NCI-H748 treated with DMSO at 0.1 percent for 48 hours (cell line): ENCODE measurements at regions not wholly inside any gene's neighbourhood (a gene's known extent, or its start where the extent isn't known, plus 50 kb on each side); places are given as distances from the start of the nearest gene placed in this dataset.

ENCODE experiments used
- DNase-seq: peaks from one replicate; lab custom pipeline; 2025; lab: John Stamatoyannopoulos, UW

DNA sequence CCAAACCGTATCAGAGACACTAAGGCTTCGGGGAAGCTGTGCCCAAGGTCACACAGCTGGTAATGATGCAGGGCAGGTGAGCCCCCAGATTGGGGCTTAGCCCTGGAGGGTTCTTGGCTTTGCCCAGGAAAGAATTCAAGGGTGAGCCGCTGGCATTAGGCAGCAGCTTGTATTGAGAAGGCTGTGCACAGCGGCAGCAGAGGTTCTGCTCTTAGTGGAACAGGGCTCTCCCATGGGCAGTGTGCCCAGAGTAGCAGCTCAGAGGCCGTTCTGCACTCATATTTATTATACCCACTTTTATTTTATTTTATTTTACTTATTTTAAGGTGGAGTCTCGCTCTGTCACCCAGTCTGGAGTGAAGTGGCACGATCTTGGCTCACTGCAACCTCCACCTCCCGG lies 85.8 kb upstream of the IER5L start:
- DNase-seq: no peak

- no peak for DNase-seq
Observed at GRCh38 chr9:129262261-129262660, 84.2 kb upstream of the IER5L start.

- no peak for DNase-seq
Observed at GRCh38 chr9:129259375-129259774, 81.3 kb upstream of the IER5L start.

DNA sequence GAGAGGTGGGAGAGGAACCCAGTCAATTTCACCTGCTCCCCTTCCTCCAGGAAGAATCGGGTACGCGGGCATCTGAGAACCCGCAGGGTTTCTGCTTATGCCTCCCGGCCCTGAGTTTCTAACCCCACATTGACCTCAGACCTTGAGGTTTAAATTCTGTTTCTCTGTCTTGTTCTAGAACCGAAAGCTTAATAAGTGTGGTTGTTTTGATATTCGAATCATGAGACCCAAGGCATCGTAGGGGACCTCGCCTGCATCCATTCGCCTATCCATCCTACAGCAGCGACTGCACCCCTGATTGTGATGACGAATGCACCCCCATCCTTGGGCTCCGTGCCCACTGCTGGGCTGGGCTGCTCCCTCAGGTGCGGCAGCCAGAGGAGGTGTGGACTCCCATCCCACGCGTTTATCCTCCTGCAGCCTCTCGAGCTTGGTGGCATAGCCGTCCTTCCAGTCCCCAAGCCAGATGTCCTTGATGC lies 80.8 kb upstream of the IER5L start:
- DNase-seq: no peak

DNA sequence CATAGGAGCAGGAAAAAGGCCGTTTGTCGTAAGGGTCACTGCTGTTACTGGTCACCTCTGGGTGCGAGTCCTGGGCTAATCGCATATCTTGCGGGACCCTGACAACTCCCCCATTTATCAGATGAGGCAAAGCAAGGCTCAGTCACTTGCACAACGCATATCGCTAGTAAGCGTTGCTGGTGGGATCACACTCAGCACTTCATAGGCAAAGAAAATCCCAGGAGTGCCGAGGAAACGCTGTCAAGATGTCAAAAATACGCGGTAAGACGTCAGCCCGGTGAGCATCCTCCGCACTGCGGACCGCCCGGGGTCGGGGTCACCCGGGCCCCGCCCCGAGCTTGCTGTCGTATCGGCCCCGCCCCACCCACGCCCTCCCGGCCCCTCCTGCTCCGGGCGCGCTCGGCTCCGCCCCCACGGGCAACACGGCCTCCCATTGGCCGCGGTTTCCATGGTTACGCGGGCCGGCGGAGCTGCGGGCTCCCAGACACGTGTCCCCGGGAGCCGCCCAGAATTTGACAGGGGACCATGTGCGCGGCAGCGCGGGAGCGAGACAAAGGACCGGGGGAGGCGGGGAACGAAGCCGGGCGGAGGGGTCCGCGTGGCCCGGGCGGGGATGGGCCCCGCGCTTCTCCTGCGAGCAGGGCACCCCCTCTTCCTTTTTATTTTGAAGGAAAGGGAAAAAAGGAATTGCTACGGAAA lies 80.2 kb upstream of the IER5L start:
- DNase-seq: peak; percentile 69

DNA sequence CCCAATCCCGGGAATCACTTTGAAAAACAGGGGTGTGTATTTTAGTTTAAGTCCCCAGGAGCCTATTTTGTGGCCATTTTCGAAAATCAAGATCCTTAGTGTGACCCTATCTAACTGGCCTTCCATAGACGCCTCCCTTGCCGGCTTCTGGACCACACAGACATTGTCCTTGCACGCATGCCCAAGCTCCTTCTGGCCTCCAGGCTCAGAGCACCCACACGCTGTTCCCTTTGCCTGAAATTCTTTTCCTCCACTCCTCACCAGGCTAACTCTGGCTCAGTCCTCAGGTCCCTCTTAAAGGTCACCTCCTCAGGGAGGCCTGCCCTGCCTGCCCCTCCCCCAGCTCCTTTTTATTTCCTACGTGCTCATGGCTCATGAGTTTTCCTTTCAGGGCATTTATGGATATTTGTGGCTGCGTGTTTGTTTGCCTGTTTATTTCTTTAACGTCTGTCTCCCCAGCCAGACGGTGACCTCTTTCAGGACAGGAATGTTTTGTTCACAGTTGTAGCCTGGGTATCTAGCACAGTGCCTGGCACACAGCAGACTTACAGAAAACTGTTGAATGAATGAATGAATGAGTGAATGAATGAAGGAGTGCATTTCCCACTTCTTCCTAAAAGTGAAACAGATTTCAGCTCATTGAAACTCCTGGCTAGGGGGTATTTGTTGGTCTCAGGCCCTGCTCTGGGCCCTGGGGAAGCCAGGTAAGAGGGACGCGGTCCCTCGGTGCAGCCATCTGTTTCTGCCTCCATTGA lies 79.1 kb upstream of the IER5L start:
- no peak for DNase-seq

- no peak for DNase-seq
Observed at GRCh38 chr9:129254566-129255287, 76.7 kb upstream of the IER5L start.

DNA sequence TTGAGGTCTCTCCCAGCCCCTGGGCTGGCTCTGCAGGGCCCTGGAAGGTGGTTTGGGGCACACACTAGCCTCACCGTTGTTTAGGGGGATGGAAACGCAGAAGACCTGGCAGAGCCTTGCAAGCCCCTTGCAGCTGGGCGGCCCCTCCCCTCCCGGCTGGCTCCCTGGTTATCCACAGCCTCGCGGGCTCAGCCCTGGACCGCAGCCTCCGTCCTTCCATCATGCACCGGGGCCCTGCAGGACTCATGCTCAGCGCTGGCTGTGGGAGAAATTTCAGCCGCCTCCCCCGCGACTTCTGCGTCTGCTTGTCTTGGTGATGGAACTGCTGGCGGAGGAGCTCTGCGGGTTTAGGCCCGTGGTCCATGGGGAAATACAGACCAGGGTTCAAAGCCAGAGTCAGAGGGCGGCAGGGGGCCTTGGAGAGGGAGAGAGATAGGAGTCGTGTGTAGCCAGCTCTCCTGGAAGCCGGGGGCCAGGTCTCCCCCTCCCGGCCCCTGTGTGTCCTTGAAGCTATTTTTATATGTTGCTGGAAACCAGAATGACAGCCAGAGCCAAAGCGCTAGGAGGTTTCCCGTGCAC lies 75.8 kb upstream of the IER5L start:
- no peak for DNase-seq

DNA sequence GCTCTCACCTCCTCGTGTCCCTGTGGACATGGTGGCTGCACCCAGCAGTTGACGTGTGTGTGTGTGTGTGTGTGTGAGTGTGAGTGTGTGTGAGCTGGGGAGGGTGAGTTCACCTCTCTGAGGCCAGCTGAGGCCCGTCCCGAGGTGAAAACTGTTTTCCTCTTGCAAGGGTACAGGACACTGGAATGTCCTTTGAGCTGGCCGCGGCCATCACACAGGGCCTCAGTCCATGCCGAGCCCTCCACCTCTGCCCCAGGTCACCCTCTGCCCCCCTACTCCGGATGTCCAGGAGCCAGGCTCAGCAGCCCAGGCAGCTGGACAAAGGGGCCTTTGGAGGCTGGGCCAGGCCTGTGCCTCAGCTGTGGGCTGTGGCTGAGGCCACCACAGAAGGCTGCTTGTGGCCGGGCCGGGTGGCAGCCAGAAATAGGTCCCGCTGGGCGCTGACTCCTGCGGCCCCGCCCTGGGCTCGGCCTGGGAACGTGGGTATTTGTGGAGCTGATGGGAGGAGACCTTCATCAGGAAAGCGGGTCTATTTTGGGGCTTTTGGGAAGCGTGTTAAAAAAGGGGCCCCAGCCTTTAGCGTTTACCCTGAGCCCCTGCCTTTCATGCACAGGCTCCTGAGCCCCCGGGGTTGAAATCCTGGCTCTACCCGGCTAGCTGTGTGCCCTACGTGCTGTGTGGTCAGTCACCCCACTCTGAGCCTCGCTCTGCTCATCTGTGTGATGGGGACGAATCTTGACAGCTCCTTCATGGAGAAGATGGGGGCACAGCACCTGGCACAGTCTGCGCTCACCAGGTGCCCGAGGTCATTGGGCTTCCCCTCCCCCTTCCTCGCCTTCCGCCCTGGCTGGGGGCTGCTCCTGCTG lies 75.1 kb upstream of the IER5L start:
- DNase-seq: no peak

DNA sequence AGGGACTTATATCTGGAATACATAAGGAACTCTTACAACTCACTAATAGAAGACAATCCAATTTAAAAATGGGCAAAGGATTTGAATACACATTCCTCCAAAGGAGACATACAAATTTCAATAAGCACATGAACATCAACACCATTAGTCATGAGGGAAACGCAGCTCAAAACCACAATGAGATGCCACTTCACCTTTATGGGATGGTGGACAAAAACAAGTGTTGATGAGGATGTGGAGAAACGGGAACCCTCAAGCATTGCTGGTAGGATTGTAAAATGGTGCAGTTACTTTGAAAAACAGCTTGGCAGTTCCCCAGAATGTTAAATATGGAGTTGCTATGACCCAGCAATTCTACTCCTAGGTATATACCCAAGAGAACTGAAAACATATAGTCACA lies 72.7 kb upstream of the IER5L start:
- DNase-seq: no peak

- no peak for DNase-seq
Observed at GRCh38 chr9:129247285-129248153, 69.5 kb upstream of the IER5L start.

GRCh38 chr9:129245276-129245675 lies 67.2 kb upstream of the IER5L start:
- no peak for DNase-seq

DNA sequence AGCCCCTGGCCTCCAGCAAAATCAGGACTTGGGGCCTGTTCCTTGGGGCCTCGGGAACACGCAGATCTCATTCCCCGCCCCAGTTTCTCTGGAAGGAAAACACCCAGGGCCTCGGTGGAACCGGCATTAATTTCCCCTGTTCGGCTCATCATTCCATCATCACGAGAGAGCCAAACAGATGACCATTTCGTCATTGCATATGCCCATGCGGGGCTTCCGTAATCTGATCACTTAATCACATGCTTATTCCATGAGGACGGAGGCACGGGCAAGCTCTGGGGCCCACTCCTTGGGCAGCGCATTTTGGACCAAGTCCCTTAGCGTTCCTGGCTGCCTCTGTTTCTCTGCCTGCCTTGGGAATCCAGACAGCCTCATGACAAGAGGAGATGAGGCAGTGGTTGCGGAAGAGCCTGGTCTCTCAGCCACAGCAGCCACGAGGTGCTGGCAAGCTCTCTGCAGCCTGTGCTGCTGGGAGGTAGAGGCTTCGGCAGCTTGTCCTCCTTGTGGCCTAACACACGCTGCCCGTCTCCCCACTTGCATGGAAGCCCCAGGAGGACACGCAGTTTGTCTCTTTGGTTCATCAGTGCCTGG lies 65.0 kb upstream of the IER5L start:
- no peak for DNase-seq

- no peak for DNase-seq
Observed at GRCh38 chr9:129242191-129242941, 64.3 kb upstream of the IER5L start.

DNA sequence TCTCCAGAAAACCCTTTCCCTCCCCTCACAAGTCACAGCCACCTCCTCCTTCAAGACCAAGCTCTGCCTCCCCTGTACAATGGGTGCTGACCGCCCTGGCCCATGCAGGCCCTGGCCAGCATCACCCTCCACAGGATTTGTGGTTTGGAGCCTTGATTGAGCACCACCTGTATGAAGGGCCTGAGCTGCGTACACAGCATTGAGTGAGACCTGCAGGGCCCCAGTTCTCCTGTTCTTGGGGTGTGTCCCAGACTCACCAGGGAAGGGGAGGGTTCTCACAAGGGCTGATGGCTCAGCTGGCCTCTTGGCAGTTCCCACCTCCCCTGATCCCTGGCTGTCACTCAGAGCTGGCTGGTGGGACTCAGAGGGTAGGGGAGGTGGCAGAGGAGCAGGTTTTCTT lies 63.7 kb upstream of the IER5L start:
- no peak for DNase-seq

DNA sequence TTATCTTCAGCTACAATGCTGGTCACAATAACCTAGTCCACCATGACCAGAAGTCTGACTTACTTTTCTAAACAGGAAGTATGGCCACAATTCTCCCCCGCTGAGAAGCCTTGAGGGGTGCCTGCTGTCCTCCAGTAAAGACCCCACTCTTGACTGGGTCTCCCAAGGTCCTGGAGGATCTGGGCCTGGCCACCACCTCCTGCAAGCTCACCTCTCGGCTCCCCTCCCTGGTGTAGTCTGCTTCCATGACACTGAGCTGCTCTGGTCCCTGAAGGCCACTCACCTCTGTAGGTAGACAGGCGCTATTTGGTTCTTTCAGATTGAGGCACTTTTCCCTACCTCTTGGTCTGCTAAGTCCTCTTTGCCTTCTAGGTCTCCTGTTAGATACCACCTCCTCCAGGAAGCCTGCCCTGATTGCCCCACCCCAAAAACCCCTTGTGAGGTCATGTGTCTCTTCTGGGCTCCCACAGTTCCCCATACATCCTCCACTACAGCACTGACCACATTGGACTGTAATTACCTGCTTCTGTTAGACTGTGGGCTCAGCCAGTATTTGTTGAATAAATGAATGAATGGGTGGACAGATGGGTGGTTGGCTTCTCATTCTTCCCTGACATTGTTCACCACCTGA lies 62.6 kb upstream of the IER5L start:
- DNase-seq: no peak

DNA sequence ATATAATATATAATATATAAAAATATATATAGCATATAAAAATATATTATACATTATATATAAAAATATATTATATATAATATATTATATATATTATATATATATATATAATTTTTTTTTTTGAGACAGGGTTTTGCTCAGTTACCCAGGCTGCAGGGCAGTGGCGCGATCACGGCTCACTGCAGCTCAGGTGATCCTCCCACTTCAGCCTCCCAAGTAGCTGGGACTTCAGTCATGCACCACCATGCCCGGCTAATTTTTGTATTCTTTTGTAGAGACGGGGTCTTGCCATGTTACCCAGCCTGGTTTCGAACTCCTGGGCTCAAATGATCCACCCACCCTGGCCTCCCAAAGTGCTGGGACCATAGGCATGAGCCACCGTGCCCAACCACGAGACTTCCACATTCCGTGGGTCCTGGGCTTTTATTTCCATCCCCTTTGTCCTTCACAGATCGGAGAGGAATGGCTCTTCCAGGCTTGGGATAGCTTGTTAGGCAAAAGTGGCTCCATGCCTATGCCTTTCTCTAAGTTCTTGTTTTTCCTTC lies 62.0 kb upstream of the IER5L start:
- DNase-seq: no peak

DNA sequence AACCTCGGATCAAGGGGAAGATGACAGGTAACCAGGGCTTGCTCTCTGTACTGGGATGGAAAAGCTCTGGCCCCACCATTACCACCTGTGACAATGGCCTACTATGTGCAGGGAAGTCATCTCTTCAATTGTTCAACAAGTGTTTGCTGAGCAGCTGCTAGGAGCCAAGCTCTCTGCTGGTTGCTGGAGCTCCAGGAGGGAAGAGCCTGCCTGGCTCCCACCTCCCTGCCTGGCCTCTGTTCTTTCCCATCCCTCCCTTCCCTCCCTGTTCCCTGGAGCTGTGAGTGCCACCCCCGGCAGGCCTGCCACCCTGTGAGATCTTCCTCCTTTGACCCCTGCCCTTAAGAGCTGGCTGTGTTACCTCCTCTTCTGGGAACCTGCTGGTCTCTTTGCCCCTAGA lies 59.7 kb upstream of the IER5L start:
- no peak for DNase-seq

- no peak for DNase-seq
Observed at GRCh38 chr9:129237164-129237611, 59.1 kb upstream of the IER5L start.
